HG02678 (cell line): ENCODE measurements at regions not wholly inside any gene's neighbourhood (a gene's known extent, or its start where the extent isn't known, plus 50 kb on each side); places are given as distances from the start of the nearest gene placed in this dataset.

Source experiments
- ATAC-seq: cut with Tn5 transposase; IDR thresholded peaks from one replicate; pipeline ENCODE4 v1.9.1; 2021; ENCODE audit warnings: mild to moderate bottlenecking, moderate library complexity; ENCODE audit not compliant: unreplicated experiment

- ATAC-seq = no peak
Measured at GRCh38 chr18:77970814-77971213, 721.2 kb downstream of the GALR1 start.

- ATAC-seq = no peak
Measured at GRCh38 chr18:77973745-77974144, 724.1 kb downstream of the GALR1 start.

- ATAC-seq = no peak
Measured at GRCh38 chr18:77974329-77974728, 724.7 kb downstream of the GALR1 start.

GRCh38 chr18:77977331-77977730, 727.7 kb downstream of the GALR1 start:
- ATAC-seq = no peak

GRCh38 chr18:77980275-77980674, 730.6 kb downstream of the GALR1 start:
- ATAC-seq = no peak

- ATAC-seq = no peak
Measured at GRCh38 chr18:77981874-77982273, 732.2 kb downstream of the GALR1 start.

GRCh38 chr18:77983270-77983669, 733.6 kb downstream of the GALR1 start:
- no peak for ATAC-seq

- ATAC-seq = no peak
Measured at GRCh38 chr18:77984178-77984577, 734.5 kb downstream of the GALR1 start.

- no peak for ATAC-seq
Measured at GRCh38 chr18:77984833-77985232, 735.2 kb downstream of the GALR1 start.

- ATAC-seq = no peak
Measured at GRCh38 chr18:77985526-77986281, 736.1 kb downstream of the GALR1 start.

- no peak for ATAC-seq
Measured at GRCh38 chr18:77990131-77990530, 740.5 kb downstream of the GALR1 start.

- ATAC-seq = no peak
Measured at GRCh38 chr18:77990901-77991300, 741.3 kb downstream of the GALR1 start.

- ATAC-seq = no peak
Measured at GRCh38 chr18:77992057-77992456, 742.4 kb downstream of the GALR1 start.

- ATAC-seq = no peak
Measured at GRCh38 chr18:77993188-77993981, 743.7 kb downstream of the GALR1 start.

GRCh38 chr18:77995593-77995992, 745.9 kb downstream of the GALR1 start:
- no peak for ATAC-seq

- ATAC-seq = no peak
Measured at GRCh38 chr18:77996737-77997136, 747.1 kb downstream of the GALR1 start.

GRCh38 chr18:78001811-78002210, 752.2 kb downstream of the GALR1 start:
- ATAC-seq = no peak

- ATAC-seq = no peak
Measured at GRCh38 chr18:78006006-78006773, 756.5 kb downstream of the GALR1 start.

GRCh38 chr18:78006774-78007260, 757.2 kb downstream of the GALR1 start:
- ATAC-seq = no peak

GRCh38 chr18:78010363-78010762, 760.7 kb downstream of the GALR1 start:
- ATAC-seq = no peak

- ATAC-seq = no peak
Measured at GRCh38 chr18:78017869-78018268, 768.2 kb downstream of the GALR1 start.
